ENCODE measurements at regions not wholly inside any gene's neighbourhood (a gene's known extent, or its start where the extent isn't known, plus 50 kb on each side); places are given as distances from the start of the nearest gene placed in this dataset.

DNA sequence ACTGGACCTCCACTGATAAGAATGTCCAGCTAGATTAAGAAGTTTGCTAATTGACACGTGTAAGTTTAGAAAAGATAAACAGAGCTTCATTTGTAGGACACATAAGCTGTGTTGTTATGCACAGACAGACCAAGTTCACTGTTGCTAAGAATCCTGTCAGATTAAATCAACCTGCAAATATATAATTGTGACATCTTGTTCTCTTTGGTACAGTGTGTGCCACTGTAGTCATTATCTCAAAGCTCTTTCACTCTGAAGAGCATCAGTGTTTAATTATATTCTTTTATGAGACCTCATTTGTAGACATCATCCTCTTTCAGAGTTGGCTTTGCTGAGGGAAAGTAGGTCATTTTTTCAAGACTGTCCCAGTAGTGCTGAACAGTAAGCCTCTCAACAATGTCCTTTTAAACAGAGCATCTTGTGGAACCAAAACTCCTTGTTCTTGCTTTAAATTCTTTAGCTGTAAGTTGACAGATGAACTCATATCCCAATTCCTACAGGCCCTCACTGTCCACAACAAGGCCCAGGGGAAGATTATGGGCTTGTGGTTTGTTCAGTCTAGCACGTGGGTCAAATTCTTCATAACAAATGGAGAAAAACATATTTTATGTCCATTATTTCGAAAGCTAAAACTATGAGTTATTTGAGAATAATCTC lies 252.4 kb downstream of the HDGFL1 start:
- Histone ChIP-seq H3K9me3 (ENCODE audit: insufficient read depth, low read depth, low read length) (no peaks in the 10 kb centered on the region), H3K79me2 (ENCODE audit: insufficient read depth, low read length) (no peaks in the 10 kb centered on the region), H2AFZ (ENCODE audit: low read length) (no peak overlapping the region), H3K36me3 (ENCODE audit: insufficient read depth, low read length) (no peaks in the 10 kb centered on the region), H3F3A (ENCODE audit: low read depth) (no peaks in the 10 kb centered on the region), H3K27me3 (ENCODE audit: insufficient read depth, low read length, poor library complexity, severe bottlenecking) (no peaks in the 10 kb centered on the region), H3K9ac (ENCODE audit: low read depth, low read length, poor library complexity, severe bottlenecking) (no peak overlapping the region), H3K4me3 (ENCODE audit: low read length, poor library complexity, severe bottlenecking) (no peak overlapping the region), H3K4me2 (ENCODE audit: low read depth, low read length, poor library complexity, severe bottlenecking) (no peak overlapping the region), H3K4me1 (ENCODE audit: insufficient read depth, low read length, poor library complexity, severe bottlenecking) (peaks cover 7% of the 10 kb centered on the region), H4K20me1 (ENCODE audit: insufficient read depth, low read length, poor library complexity, severe bottlenecking) (no peaks in the 10 kb centered on the region), H3K9me2 (replicated peaks; ENCODE audit: low read depth, low read length) (no peaks in the 10 kb centered on the region)
- TF ChIP-seq, protein P1, sequence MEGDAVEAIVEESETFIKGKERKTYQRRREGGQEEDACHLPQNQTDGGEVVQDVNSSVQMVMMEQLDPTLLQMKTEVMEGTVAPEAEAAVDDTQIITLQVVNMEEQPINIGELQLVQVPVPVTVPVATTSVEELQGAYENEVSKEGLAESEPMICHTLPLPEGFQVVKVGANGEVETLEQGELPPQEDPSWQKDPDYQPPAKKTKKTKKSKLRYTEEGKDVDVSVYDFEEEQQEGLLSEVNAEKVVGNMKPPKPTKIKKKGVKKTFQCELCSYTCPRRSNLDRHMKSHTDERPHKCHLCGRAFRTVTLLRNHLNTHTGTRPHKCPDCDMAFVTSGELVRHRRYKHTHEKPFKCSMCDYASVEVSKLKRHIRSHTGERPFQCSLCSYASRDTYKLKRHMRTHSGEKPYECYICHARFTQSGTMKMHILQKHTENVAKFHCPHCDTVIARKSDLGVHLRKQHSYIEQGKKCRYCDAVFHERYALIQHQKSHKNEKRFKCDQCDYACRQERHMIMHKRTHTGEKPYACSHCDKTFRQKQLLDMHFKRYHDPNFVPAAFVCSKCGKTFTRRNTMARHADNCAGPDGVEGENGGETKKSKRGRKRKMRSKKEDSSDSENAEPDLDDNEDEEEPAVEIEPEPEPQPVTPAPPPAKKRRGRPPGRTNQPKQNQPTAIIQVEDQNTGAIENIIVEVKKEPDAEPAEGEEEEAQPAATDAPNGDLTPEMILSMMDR (conservative IDR thresholded peaks at IDR 0.05; ENCODE audit: low read length): no peak
- no peak for TF ChIP-seq EZH2phosphoT487 (IDR thresholded peaks at IDR 0.05; ENCODE audit: borderline replicate concordance)

DNA sequence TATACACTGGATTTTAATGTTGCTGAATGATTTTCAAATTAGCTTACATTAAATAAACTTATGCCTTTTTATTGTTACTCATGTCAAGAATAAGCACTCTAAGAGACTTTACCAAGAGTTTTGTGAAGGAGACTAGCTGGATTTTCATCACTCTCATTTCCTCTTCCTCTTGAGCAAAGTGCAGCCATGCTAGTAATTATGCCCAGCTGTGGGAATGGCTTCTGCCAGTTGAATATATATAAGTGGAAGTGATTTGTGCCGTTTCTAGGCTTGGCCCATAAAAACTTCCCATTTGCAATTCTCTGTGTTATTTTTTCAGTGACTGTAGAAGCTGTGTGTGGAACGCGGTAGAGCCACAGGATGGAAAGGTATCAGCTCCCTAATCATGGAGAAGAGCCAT lies 255.8 kb downstream of the HDGFL1 start:
- Histone ChIP-seq H4K20me1 (ENCODE audit: insufficient read depth, low read length, poor library complexity, severe bottlenecking) (no peaks in the 10 kb centered on the region), H3K79me2 (ENCODE audit: insufficient read depth, low read length) (no peaks in the 10 kb centered on the region), H3K9ac (ENCODE audit: low read depth, low read length, poor library complexity, severe bottlenecking) (no peak overlapping the region), H3K9me2 (replicated peaks; ENCODE audit: low read depth, low read length) (no peaks in the 10 kb centered on the region), H3K4me1 (ENCODE audit: insufficient read depth, low read length, poor library complexity, severe bottlenecking) (peaks cover 12% of the 10 kb centered on the region), H3K36me3 (ENCODE audit: insufficient read depth, low read length) (no peaks in the 10 kb centered on the region), H3F3A (ENCODE audit: low read depth) (no peaks in the 10 kb centered on the region), H3K27me3 (ENCODE audit: insufficient read depth, low read length, poor library complexity, severe bottlenecking) (no peaks in the 10 kb centered on the region), H2AFZ (ENCODE audit: low read length) (no peak overlapping the region), H3K4me3 (ENCODE audit: low read length, poor library complexity, severe bottlenecking) (no peak overlapping the region), H3K9me3 (ENCODE audit: insufficient read depth, low read depth, low read length) (no peaks in the 10 kb centered on the region), H3K4me2 (ENCODE audit: low read depth, low read length, poor library complexity, severe bottlenecking) (no peak overlapping the region)
- TF ChIP-seq, protein P1 (conservative IDR thresholded peaks at IDR 0.05; ENCODE audit: low read length): no peak
- no peak for TF ChIP-seq EZH2phosphoT487 (IDR thresholded peaks at IDR 0.05; ENCODE audit: borderline replicate concordance)

DNA sequence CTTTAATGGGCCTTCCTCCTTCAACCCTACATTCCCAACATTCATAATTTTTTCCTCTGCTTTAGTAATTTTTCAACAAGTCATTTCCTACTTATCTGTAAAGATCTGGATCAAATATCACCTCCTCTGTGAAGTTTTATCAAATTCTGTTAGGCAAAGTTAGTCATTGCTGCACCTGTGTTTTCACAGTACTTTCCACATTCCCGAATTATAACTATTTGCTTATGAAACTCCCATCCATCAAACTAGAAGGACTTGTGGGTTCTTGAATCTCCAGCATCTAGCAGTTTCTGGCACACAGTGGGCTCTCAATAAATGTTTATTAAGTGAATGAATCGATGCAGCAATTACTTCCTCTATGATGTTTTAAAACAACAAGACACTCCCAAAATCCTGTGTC lies 257.6 kb downstream of the HDGFL1 start:
- Histone ChIP-seq H4K20me1 (ENCODE audit: insufficient read depth, low read length, poor library complexity, severe bottlenecking) (no peaks in the 10 kb centered on the region), H3K27me3 (ENCODE audit: insufficient read depth, low read length, poor library complexity, severe bottlenecking) (no peaks in the 10 kb centered on the region), H3F3A (ENCODE audit: low read depth) (no peaks in the 10 kb centered on the region), H3K9me3 (ENCODE audit: insufficient read depth, low read depth, low read length) (no peaks in the 10 kb centered on the region), H3K4me1 (ENCODE audit: insufficient read depth, low read length, poor library complexity, severe bottlenecking) (peaks cover 11% of the 10 kb centered on the region), H3K4me3 (ENCODE audit: low read length, poor library complexity, severe bottlenecking) (no peak overlapping the region), H2AFZ (ENCODE audit: low read length) (peak overlapping the region; percentile 70), H3K4me2 (ENCODE audit: low read depth, low read length, poor library complexity, severe bottlenecking) (no peak overlapping the region), H3K9ac (ENCODE audit: low read depth, low read length, poor library complexity, severe bottlenecking) (no peak overlapping the region), H3K9me2 (replicated peaks; ENCODE audit: low read depth, low read length) (no peaks in the 10 kb centered on the region), H3K36me3 (ENCODE audit: insufficient read depth, low read length) (no peaks in the 10 kb centered on the region), H3K79me2 (ENCODE audit: insufficient read depth, low read length) (no peaks in the 10 kb centered on the region)
- TF ChIP-seq, protein P1 (conservative IDR thresholded peaks at IDR 0.05; ENCODE audit: low read length): no peak
- no peak for TF ChIP-seq EZH2phosphoT487 (IDR thresholded peaks at IDR 0.05; ENCODE audit: borderline replicate concordance)

All from Loucy (cell line).